ENCODE measurements at regions not wholly inside any gene's neighbourhood (a gene's known extent, or its start where the extent isn't known, plus 50 kb on each side); places are given as distances from the start of the nearest gene placed in this dataset.

DNA sequence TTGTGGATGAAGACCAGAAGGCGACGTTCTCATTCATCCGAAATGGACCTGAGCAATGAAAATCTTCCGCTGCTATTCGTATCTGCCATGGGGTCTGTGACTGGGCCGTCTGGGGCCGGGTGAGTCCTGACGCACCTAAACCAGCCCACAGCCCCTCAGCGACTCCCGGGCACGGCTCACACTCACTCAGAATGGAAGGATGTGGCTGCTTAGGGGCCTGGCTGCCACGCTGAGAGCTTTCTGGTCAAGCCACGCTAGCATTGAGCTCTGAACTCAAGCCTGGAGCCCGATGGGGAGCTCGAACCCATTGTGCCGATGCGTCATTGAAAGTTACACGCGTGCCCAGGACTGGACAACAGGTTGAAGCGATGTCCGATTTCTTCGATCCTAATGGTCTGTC, 97.8 kb downstream of the MRPL36 start:
- TF ChIP-seq, protein P1, sequence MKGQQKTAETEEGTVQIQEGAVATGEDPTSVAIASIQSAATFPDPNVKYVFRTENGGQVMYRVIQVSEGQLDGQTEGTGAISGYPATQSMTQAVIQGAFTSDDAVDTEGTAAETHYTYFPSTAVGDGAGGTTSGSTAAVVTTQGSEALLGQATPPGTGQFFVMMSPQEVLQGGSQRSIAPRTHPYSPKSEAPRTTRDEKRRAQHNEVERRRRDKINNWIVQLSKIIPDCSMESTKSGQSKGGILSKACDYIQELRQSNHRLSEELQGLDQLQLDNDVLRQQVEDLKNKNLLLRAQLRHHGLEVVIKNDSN (IDR thresholded peaks at IDR 0.05), result no peak
- no peak for TF ChIP-seq ZBTB7A (IDR thresholded peaks at IDR 0.05; ENCODE audit: low read depth)
- no peak for TF ChIP-seq CREB1 (IDR thresholded peaks at IDR 0.05; ENCODE audit: low read depth)
- TF ChIP-seq, protein P2, sequence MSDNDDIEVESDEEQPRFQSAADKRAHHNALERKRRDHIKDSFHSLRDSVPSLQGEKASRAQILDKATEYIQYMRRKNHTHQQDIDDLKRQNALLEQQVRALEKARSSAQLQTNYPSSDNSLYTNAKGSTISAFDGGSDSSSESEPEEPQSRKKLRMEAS (IDR thresholded peaks at IDR 0.05), result no peak
- TF ChIP-seq EGR1 (IDR thresholded peaks at IDR 0.05), result no peak
- TF ChIP-seq NFIC (IDR thresholded peaks at IDR 0.05), result no peak
- no peak for TF ChIP-seq TEAD4 (IDR thresholded peaks at IDR 0.05)
- no peak for TF ChIP-seq YY1 (IDR thresholded peaks at IDR 0.05; ENCODE audit: low read depth)
